ENCODE measurements at regions not wholly inside any gene's neighbourhood (a gene's known extent, or its start where the extent isn't known, plus 50 kb on each side); places are given as distances from the start of the nearest gene placed in this dataset.

- DNase-seq (ENCODE audit: low read depth) = no peak
- TF ChIP-seq, protein P1, sequence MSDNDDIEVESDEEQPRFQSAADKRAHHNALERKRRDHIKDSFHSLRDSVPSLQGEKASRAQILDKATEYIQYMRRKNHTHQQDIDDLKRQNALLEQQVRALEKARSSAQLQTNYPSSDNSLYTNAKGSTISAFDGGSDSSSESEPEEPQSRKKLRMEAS (IDR thresholded peaks at IDR 0.05; ENCODE audit: low read depth, low read length) = no peak
- TF ChIP-seq POLR2A (IDR thresholded peaks at IDR 0.05; ENCODE audit: extremely low read depth, insufficient read length) = no peak
- no peak for TF ChIP-seq CTCF (IDR thresholded peaks at IDR 0.05; ENCODE audit: low read depth, low read length)
- no peak for TF ChIP-seq MYC (IDR thresholded peaks at IDR 0.05; ENCODE audit: low read depth, low read length)
- H3K4me3 ChIP-seq (ENCODE audit: low read depth, low read length) = no peak overlapping the region
Measured at GRCh38 chr1:83527987-83528386, 470.9 kb downstream of the TTLL7 start.

- H3K4me3 ChIP-seq (ENCODE audit: low read depth, low read length) = no peak overlapping the region
- peak; percentile 7 for DNase-seq (ENCODE audit: low read depth)
- no peak for TF ChIP-seq CTCF (IDR thresholded peaks at IDR 0.05; ENCODE audit: low read depth, low read length)
- no peak for TF ChIP-seq POLR2A (IDR thresholded peaks at IDR 0.05; ENCODE audit: extremely low read depth, insufficient read length)
- TF ChIP-seq, protein P1 (IDR thresholded peaks at IDR 0.05; ENCODE audit: low read depth, low read length) = no peak
- no peak for TF ChIP-seq MYC (IDR thresholded peaks at IDR 0.05; ENCODE audit: low read depth, low read length)
Measured at GRCh38 chr1:83520797-83521196, 478.1 kb downstream of the TTLL7 start.

DNA sequence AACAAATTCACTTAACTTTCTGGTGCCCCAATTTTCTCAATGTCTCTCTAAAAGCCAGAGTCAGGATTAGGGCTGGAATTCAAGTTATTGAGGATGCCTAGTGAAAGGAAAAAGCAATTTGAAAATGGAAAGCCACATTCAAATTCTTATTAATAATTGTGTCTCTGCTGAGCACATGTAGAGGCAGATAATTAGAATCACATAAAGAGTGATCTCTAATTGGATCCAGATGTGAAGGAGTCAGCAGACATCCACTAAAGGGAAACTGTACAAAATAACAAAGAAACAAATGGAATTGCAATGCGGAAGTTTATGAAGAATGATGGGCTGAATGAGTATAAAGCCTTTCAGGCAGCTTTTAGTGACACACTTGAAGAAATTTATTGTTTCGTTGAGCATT is 482.6 kb downstream of the TTLL7 start:
- DNase-seq (ENCODE audit: low read depth) = no peak
- no peak overlapping the region for H3K4me3 ChIP-seq (ENCODE audit: low read depth, low read length)
- no peak for TF ChIP-seq CTCF (IDR thresholded peaks at IDR 0.05; ENCODE audit: low read depth, low read length)
- no peak for TF ChIP-seq MYC (IDR thresholded peaks at IDR 0.05; ENCODE audit: low read depth, low read length)
- TF ChIP-seq, protein P1 (IDR thresholded peaks at IDR 0.05; ENCODE audit: low read depth, low read length) = no peak
- no peak for TF ChIP-seq POLR2A (IDR thresholded peaks at IDR 0.05; ENCODE audit: extremely low read depth, insufficient read length)

GRCh38 chr1:83515578-83516154 is 483.3 kb downstream of the TTLL7 start:
- TF ChIP-seq POLR2A (IDR thresholded peaks at IDR 0.05; ENCODE audit: extremely low read depth, insufficient read length) (no peak), MYC (IDR thresholded peaks at IDR 0.05; ENCODE audit: low read depth, low read length) (no peak), CTCF (IDR thresholded peaks at IDR 0.05; ENCODE audit: low read depth, low read length) (no peak)
- TF ChIP-seq, protein P1 (IDR thresholded peaks at IDR 0.05; ENCODE audit: low read depth, low read length) = no peak
- H3K4me3 ChIP-seq (ENCODE audit: low read depth, low read length) = no peak overlapping the region
- no peak for DNase-seq (ENCODE audit: low read depth)

- TF ChIP-seq POLR2A (IDR thresholded peaks at IDR 0.05; ENCODE audit: extremely low read depth, insufficient read length) = no peak
- DNase-seq (ENCODE audit: low read depth) = no peak
- H3K4me3 ChIP-seq (ENCODE audit: low read depth, low read length) = no peak overlapping the region
Measured at GRCh38 chr1:83512373-83513193, 486.3 kb downstream of the TTLL7 start.

GRCh38 chr1:83511146-83511726 is 487.7 kb downstream of the TTLL7 start:
- TF ChIP-seq MYC (IDR thresholded peaks at IDR 0.05; ENCODE audit: low read depth, low read length) (no peak), CTCF (IDR thresholded peaks at IDR 0.05; ENCODE audit: low read depth, low read length) (no peak), POLR2A (IDR thresholded peaks at IDR 0.05; ENCODE audit: extremely low read depth, insufficient read length) (no peak)
- TF ChIP-seq, protein P1 (IDR thresholded peaks at IDR 0.05; ENCODE audit: low read depth, low read length) = no peak
- H3K4me3 ChIP-seq (ENCODE audit: low read depth, low read length) = no peak overlapping the region
- DNase-seq (ENCODE audit: low read depth) = no peak

All from NB4 (cell line).